Natural killer cell treated with Interleukin-12 subunit alpha and Interleukin-12 subunit beta and Interleukin-15 and Interleukin-18, amount 100 ng/mL, for 72 hours (primary cell): ENCODE measurements at regions not wholly inside any gene's neighbourhood (a gene's known extent, or its start where the extent isn't known, plus 50 kb on each side); places are given as distances from the start of the nearest gene placed in this dataset.

Source experiments
- ATAC-seq, 2 donors: fragments of 150-1000 bp; cut with Tn5 transposase in 1 of 2; sonication (Bioruptor Pico), chemical (Tn5 transposase) in 1 of 2; 2 replicates each; pipeline ENCODE4 v1.10.0; 2021
- DNase-seq: peaks from one replicate; pipeline ENCODE4 v3.0.0; 2022; ENCODE audit warnings: low spot score
- H3K27ac Mint-ChIP-seq, 2 donors: 1 replicate in 1 of 2; 2 replicates in 1 of 2; pipeline ENCODE4 v1.8.0; 2022; ENCODE audit warnings: mixed read lengths in 2 of 2, mild to moderate bottlenecking in 1 of 2, moderate library complexity in 1 of 2
- H3K27me3 Mint-ChIP-seq, 2 donors: 1 replicate in 1 of 2; 2 replicates in 1 of 2; pipeline ENCODE4 v1.8.0; 2022; ENCODE audit warnings: mixed read lengths in 2 of 2
- H3K36me3 Mint-ChIP-seq: one replicate; pipeline ENCODE4 v1.8.0; 2022; ENCODE audit warnings: mixed read lengths
- H3K4me1 Mint-ChIP-seq, 2 donors: 1 replicate in 1 of 2; 2 replicates in 1 of 2; pipeline ENCODE4 v1.8.0; 2022; ENCODE audit warnings: low read depth in 2 of 2, mixed read lengths in 2 of 2, mild to moderate bottlenecking in 1 of 2
- H3K4me3 Mint-ChIP-seq: one replicate; pipeline ENCODE4 v1.8.0; 2022; ENCODE audit warnings: mixed read lengths
- H3K9me3 Mint-ChIP-seq: 2 replicates; pipeline ENCODE4 v1.8.0; 2022; ENCODE audit warnings: mixed read lengths

- H3K27me3 Mint-ChIP-seq, result peaks cover 0 to 3% of the 10 kb centered on the region in 2 donors
- H3K4me1 Mint-ChIP-seq, result no peaks in the 10 kb centered on the region
- H3K36me3 Mint-ChIP-seq, result no peaks in the 10 kb centered on the region
- no peak overlapping the region for H3K4me3 Mint-ChIP-seq
- H3K9me3 Mint-ChIP-seq, result no peaks in the 10 kb centered on the region
- no peak overlapping the region for H3K27ac Mint-ChIP-seq
- DNase-seq, result no peak
- peak in 1 of 2 donors; percentile 48 for ATAC-seq
Observed at GRCh38 chrX:126030021-126030420, 136.1 kb downstream of the DCAF12L2 start.

DNA sequence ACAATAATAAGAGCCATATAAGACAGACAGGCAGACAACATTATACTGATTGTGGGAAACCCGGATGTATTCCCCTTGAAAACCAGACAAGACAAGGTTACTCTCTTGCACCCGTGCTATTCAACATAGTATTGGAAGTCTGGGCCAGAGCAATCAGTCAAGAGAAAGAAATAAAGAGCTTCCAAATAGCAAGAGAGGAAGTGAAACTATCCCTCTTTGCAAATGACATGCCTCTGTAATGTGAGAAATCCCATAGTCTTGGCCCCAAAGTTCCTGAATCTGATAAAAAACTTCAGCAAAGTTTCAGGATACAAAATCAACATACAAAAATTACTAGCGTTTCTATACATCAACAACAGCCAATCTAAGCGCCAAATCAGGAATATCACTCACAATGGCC, 102.1 kb downstream of the DCAF12L2 start:
- no peaks in the 10 kb centered on the region for H3K9me3 Mint-ChIP-seq
- no peaks in the 10 kb centered on the region for H3K36me3 Mint-ChIP-seq
- DNase-seq (no peak), ATAC-seq (no peak)
- H3K4me1 Mint-ChIP-seq, result no peaks in the 10 kb centered on the region
- H3K27me3 Mint-ChIP-seq, result no peaks in the 10 kb centered on the region
- H3K4me3 Mint-ChIP-seq, result no peak overlapping the region
- H3K27ac Mint-ChIP-seq, result no peak overlapping the region

GRCh38 chrX:126064901-126065541, 101.1 kb downstream of the DCAF12L2 start:
- no peak overlapping the region for H3K4me3 Mint-ChIP-seq

GRCh38 chrX:126065901-126066660, 100.0 kb downstream of the DCAF12L2 start:
- Mint-ChIP-seq H3K27ac (no peak overlapping the region), H3K36me3 (no peaks in the 10 kb centered on the region), H3K9me3 (no peaks in the 10 kb centered on the region), H3K27me3 (no peaks in the 10 kb centered on the region), H3K4me1 (no peaks in the 10 kb centered on the region), H3K4me3 (no peak overlapping the region)
- ATAC-seq, result no peak
- DNase-seq, result no peak

More at GRCh38 chrX:126064901-126065541, 101.1 kb downstream of the DCAF12L2 start:
- DNase-seq, result no peak
- no peaks in the 10 kb centered on the region for H3K27me3 Mint-ChIP-seq
- no peaks in the 10 kb centered on the region for H3K36me3 Mint-ChIP-seq
- no peaks in the 10 kb centered on the region for H3K4me1 Mint-ChIP-seq
- no peaks in the 10 kb centered on the region for H3K9me3 Mint-ChIP-seq
- no peak overlapping the region for H3K27ac Mint-ChIP-seq
- peak in 1 of 2 donors; percentile 24 for ATAC-seq
